ENCODE measurements at regions not wholly inside any gene's neighbourhood (a gene's known extent, or its start where the extent isn't known, plus 50 kb on each side); places are given as distances from the start of the nearest gene placed in this dataset.

GRCh38 chr1:78234496-78234895 lies 188.7 kb downstream of the GIPC2 start:
- no peak for TF ChIP-seq POLR2A (IDR thresholded peaks at IDR 0.05)
- no peak for TF ChIP-seq CTCF (IDR thresholded peaks at IDR 0.05)

Data from adrenal gland (tissue), 5 donors.